ENCODE measurements at regions not wholly inside any gene's neighbourhood (a gene's known extent, or its start where the extent isn't known, plus 50 kb on each side); places are given as distances from the start of the nearest gene placed in this dataset.

DNA sequence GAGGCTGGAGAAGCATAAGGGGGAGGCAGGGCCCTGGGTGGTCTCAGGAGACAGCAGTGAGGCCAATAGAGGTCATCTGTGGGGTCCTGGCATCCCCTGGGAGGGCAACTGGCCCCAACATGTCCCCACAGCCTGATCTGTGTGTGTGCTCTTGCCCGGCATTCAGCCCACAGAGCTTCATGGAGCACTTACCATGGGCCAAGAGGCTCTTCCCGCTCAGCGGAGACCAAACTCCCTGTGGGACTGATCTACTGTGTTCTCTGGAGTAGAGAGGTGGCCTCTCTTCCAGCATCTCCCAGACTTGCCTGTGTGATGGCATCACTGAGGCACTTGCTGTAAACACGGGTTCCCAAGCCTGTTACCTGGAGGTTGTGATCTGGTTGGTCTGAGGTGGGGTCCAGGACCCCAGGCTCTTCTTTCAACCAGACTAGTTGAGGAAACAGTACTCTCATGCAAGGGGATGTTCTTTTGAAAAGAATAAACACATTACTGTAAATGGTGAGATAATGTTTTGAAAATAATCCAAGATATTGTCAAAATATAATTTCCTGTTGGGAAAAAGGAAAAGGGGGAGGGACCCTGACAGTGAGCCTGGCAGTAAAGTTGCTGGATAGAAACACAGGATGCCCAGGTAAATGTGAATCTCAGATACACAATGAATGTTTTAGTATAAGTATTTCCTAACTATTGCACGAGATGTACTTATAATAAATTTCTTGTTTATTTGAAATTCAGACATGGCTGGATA, 67.6 kb downstream of the SOWAHC start:
- TF ChIP-seq POLR2A (IDR thresholded peaks at IDR 0.05) (no peak), POLR2AphosphoS5 (IDR thresholded peaks at IDR 0.05; ENCODE audit: insufficient read depth in 1 of 2, low read depth in 1 of 2) (no peak)
- TF ChIP-seq, protein P1, sequence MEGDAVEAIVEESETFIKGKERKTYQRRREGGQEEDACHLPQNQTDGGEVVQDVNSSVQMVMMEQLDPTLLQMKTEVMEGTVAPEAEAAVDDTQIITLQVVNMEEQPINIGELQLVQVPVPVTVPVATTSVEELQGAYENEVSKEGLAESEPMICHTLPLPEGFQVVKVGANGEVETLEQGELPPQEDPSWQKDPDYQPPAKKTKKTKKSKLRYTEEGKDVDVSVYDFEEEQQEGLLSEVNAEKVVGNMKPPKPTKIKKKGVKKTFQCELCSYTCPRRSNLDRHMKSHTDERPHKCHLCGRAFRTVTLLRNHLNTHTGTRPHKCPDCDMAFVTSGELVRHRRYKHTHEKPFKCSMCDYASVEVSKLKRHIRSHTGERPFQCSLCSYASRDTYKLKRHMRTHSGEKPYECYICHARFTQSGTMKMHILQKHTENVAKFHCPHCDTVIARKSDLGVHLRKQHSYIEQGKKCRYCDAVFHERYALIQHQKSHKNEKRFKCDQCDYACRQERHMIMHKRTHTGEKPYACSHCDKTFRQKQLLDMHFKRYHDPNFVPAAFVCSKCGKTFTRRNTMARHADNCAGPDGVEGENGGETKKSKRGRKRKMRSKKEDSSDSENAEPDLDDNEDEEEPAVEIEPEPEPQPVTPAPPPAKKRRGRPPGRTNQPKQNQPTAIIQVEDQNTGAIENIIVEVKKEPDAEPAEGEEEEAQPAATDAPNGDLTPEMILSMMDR (IDR thresholded peaks at IDR 0.05): no peak

Measured in vagina (tissue), 2 donors.